Anterior cingulate cortex (tissue), 58 donors: ENCODE measurements at regions not wholly inside any gene's neighbourhood (a gene's known extent, or its start where the extent isn't known, plus 50 kb on each side); places are given as distances from the start of the nearest gene placed in this dataset.

Source experiments
- DNase-seq, 58 donors: peaks; one replicate each; lab custom pipeline; 2025; lab: John Stamatoyannopoulos, UW

DNA sequence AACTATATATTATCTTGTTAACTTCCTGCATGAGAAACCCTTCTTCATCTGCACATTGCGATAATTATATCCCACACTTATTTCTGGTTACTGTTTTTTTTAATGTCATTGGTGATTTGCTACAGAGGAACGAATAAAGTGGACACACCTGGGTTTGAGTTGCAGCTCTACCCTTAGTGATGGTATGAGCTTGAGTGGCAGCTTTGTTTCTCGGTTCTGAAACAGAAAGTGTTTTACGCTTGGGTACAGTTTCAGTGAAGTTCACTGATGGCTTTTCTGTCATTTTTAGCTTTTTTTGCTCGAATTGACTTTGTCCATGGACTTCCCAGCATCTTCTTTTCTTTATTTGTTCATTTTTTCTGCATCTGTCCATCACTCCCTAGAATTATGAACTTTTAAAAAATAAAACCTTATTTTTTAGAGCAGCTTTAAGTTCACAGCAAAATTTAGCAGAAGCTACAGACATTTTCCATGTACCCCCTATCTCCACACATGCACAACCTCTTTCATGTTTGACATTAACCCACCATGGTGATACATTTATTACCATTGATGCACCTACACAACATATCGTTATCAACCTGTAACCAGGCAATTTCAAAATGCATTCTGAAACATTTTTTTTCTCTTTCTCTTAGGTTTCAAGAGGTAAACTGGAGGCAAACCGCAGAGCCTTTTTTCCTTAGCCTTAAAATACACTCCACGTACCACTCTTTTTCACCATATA, 1041.6 kb upstream of the PRKX start:
- no peak for DNase-seq

DNA sequence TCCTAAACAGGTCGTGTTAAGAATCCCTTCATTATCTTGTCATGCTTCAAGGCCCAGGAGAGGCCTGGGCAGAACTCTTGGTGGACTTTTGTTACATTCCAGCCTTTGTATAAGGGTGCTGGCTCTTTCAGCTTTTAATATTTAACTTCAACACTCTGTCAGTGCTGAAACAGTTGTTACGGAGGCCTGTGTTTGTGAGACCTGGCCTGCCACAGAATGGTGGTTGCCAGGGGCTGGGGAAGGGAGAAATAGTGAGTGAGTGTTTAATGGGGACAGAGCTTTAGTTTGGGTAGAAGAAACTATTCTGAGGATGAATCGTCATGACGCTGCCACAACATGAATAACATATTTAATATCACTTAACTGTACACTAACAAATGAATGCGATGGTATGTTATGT, 1027.6 kb upstream of the PRKX start:
- DNase-seq = no peak

DNA sequence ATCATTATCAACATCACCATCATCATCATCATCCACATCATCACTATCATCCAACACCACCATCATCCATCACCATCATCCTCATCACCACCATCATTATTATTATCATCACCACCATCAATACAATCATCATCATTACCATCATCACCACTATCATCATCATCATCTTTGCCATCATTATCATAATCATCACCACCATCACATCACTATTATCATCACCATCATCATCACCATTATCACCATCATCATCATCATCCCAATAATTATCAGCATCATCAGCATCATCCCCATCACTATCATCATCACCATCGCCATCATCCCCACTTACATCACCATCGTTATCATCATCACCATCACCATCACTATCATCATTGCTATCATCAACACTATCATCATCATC, 1021.9 kb upstream of the PRKX start:
- DNase-seq = no peak

DNA sequence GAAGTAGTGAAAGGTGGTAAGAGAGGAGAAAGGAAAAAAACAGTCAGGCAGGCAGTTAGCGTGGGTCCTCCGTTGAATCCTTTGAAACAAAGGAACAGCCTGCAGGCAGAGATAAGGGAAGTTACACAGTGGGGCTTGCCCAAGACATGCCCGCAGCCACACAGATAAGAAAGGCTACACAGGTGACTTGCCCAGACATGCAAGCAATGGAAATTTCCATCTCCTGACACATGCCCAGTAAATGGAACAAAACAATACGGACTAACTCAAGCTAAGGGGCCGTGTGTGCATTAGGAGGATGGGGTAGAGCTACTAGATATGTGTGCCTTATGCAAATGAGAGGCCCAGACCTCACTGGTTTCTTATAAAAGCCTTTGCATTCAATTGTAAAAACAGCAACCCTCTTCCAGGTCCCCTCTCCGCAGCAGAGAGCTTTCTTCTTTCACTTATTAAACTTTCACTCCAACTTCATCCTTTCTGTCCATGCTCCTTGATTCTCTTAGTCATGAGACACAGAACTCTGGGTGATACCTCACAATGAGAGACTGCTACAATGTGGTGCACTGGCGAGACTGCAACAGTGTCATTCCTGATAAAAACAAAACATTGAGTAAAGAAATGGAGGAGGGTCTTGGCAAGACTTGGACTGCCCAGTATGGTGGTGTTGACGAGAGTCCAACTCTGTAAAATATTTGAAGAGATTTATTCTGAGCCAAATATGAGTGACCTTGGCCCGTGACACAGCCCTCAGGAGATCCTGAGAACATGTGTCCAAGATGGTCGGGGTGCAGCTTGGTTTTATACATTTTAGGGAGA, 997.4 kb upstream of the PRKX start:
- no peak for DNase-seq

DNA sequence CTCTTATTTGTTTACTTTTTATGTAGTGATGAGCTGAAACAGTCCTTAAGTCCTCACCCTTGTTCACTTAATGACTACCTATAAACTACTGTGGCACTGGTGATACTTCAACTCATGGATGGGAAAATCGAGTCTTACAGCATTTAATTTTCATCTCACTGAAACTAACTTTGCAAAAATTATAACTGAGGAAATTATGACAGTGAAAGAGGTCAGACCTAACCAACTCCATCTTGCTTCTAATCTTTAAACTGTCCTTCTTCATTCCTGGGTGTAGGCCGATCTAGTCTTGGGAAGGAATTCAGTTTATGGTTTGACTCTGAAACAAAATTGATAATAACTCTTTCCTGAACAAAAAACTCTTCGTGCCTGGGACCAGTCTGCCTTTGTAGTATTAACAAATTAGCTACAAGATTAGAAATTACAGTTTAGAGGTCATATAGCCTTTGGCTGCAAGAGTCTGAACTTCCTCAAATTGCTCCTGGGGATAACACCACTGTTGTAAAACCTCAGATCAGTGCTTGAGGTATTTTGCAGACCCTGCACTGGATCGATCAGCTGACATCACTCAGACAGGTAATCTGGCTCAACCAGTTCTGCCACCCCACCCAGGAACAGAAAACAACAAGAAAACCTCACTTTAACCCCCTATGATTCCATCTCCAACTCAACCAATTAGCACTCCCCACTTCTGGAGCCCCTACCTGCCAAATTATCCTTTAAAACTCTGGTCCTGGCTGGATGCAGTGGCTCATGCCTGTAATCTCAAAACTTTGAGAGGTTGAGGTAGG, 995.7 kb upstream of the PRKX start:
- DNase-seq = no peak

DNA sequence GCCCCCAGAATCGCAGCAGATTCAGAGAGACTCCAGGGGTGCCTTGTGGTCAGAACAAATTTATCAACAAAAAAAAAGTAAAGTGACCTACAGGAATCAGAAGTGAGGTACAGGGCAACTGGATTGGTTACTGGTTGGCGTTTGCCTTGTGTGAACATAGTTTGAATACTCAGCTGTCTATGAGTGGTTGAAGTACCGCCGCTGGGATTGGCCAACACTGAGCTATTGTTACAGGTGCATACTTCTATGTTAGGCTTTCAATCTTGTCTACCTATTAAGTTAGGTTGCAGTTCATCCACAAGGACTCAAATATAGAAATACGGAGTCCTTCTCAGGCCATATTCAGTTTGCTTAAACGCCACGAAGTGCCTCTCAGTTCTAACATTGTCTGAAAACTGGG, 993.5 kb upstream of the PRKX start:
- DNase-seq = no peak

DNA sequence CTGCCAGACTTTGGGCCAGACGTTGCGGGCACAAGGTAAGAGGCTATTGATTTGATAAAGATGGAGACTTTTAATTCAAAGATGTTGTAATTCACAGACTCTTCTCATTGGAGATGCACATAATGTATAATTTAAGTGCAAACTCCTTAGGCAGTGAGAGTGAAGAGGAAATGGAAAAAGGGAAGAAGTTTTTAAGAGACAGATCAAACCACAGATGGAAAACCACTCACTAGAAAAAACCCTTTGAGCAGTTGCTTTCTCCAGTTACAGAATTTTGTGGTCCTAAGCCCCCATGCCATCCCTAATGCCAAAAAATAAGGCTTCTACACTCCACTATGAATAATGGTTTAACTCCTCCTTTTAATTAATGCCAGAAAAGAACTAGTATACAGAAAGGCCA, 977.1 kb upstream of the PRKX start:
- no peak for DNase-seq

DNA sequence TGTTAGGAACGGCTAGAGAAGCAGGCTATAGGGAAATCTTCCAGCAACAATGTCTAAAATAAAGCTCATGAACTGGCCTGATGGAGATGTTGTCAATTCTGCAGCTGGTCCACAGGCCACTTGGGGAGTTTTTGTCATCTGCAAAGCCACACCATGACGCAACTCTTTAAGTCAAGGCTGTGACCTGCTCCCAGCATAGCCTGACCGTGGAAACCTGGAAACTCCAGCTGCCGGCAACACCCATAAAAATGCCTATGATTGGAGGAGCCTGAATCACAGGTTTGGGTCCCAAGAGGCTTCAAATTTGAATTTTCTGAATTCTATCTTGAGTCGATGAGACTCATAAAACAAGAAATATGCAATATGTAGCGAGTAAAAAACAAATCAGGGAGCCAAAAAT, 969.2 kb upstream of the PRKX start:
- no peak for DNase-seq

DNA sequence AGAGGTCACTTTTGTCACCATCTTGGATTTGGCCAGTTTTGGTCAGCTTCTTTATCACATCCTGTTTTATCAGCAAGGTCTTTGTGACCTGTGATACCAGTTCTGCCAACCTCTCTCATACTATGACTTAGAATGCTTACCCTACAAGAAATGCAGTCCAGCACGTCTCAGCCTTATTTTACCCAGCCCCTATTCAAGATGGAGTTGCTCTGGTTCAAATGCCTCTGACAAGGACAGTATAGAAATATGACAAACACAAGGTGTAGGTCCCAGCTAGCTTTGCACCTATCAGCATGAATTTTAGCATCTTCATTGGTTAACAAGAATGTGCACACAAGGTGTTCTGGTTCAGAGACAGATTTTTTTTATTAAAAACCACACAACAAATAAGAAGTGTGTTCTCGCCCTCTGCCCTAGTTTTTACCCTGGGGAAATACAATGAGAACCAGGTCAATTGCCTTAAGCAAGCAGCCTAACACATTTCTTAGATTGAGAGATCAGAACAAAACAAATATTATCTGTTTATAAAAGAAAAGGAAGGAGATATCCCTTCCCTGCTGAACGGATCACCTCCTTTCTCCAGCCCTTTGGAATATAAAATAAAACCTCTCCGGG, 962.3 kb upstream of the PRKX start:
- DNase-seq = no peak

DNA sequence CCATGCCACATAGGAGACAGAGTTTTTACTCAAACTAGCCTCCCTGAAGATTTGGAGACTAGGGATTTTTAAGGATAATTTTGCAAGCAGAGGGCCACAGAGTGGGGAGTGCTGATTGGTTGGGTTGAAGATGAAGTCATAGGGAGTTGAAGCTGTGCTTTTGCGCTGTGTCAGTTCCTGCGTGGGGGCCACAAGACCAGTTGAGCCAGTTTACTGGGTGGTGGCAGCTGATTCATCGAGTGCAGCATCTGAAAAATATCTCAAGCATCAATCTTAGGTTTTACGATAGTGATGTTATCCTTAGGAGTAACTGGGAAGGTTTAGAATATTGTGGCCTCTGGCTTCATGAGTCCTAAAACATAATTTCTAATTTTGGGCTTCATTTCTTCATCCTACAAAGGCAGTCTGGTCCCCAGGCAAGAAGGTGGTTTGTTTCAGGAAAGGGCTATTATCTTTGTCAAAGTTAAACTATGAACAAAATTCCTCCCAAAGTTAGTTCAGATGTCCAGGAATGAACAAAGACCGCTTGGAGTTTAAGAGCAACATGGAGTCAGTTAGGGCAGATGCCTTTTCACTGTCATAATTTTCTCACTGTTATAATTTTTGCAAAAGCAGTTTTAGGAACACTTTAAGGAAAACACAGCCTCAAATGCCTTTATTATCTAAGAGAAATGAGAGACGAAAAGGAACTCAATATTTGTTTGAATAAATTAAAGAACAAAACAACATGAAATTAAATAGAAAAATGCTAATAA, 960.8 kb upstream of the PRKX start:
- DNase-seq = no peak

DNA sequence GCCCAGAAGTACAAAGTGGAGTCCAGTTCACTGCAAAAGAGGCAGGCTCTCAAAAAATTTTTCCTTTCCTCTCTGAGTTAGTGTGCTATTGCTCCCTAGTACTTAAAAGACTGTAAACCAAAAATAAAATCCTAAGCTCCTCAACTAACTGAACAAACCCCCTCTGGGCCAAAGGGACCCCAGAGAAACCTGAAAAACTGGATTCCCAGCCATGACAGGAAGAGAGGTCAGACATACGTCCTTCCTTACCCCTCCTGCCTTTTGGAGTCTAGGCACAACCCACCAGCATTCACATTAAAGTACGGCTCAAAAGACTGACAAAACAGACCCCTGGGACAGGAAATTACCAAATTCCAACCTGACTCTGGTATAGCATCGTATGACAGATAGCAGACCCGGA, 957.9 kb upstream of the PRKX start:
- DNase-seq = no peak

DNA sequence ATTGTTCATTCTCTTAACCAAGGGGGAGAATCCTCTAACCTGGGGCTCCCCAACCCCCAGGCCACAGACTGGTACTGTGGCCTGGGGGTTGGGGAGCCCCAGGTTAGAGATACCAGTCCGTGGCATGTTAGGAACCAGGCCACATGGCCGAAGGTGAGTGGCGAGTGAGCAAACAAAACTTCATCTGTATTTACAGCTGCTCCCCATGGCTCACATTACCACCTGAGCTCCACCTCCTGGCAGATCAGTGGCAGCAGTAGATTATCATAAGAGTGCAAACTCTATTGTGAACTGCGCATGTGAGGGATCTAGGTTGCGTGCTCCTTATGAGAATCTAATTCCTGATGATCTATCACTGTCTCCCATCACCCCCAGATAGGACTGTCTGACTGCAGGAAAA, 957.2 kb upstream of the PRKX start:
- DNase-seq = no peak

DNA sequence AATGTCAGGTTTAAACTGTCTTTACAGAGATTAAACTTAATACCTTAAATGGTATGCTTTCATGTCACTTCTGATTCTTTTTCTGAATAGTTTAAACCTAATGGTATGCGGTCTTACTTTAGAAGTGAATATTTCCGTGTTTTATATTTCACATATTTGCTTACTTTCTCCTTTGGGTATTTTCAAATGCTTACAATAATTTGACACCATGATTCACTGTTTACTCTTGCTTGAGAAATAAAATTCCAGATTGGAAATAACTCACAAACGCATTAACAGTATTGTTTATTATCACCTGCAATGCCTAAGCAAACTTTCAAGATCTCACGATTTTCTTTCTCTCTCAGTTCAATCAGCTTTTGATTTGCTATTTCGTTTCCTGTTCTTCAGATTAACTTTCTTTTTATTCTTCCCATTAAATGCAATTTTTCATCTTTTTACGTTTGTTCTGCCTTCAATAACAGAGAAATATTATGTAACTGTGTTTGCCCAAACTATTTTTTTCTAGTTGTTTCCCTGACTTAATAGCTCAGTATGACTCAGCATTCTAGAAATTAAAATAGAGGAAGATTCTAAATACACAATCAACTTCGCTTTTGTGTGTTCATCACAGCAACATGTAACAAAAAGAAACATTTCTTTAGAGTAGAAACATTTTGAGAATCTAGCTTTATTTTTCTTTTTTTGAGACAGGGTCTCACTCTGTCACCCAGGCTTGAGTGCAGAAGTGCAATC, 955.5 kb upstream of the PRKX start:
- no peak for DNase-seq

DNA sequence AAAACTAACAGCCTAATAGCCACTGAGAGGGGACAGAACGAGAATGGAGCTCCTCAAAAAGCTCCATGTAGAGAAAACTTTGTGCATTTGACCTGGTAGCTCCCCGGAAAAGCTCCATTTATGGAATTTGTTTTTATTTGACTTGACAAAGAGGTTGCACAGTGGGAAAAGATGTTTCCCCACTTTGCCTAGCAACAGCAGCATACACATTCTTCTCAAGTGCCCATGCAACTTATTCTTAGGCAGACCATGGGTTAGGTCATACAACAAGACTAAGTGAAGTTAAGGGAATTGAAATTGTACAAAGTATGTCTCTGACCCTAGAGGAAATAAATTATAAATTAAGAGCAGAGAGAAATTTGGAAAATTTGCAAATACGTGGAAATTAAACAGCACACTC, 949.6 kb upstream of the PRKX start:
- no peak for DNase-seq

DNA sequence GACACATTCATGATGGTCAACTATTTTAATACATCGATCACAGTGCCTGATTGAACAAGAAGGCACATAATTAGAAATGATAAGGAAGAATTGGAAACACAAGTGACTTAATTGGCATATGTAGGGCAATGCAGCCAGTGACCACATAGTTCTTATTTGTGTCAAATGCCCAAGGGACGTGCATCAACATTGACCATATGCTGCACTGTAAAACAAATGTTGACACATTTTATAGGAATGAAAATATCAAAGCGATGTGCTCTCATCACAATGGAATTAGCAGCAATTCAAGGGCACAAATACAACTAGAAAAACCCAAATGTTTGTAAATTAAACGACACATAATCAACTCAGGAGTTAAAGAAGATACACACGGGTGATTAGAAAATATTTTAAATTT, 948.3 kb upstream of the PRKX start:
- no peak for DNase-seq

DNA sequence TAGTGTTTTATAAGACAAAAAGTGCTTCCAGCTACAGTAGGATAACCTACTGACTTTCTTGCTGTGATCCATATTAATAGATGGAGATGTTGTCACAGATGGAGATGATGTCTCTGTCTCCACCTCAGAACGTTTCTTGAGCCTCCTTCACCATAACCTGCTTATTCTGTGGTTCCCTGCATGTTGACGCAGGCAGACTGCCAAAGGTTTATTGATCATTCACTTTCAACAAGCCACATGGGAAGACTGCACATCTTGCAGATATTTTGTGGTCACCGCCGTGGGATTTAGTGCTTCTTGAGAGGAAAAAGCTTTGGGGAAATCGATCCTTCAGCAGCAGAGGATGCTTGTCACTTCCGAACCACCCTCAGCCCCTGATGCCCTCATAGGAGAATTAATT, 943.0 kb upstream of the PRKX start:
- DNase-seq = no peak

DNA sequence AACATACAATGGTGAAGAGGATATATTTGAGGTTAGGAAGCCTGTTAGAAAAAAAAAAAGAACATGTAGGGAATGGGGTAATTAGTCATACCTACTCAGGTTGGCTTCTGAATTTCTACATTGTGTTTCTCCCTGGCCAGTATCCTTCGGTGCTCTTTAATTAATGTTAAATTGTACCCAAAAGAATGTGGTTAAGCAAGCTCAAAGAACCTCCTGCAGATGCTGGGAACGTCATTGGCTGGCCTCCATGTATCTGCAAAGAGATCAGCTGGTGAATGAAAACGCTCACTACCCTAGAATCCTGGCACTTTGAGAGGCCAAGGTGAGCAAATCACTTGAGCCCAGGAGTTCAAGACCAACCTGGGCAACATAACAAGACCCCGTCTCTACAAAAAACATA, 942.3 kb upstream of the PRKX start:
- DNase-seq = no peak

DNA sequence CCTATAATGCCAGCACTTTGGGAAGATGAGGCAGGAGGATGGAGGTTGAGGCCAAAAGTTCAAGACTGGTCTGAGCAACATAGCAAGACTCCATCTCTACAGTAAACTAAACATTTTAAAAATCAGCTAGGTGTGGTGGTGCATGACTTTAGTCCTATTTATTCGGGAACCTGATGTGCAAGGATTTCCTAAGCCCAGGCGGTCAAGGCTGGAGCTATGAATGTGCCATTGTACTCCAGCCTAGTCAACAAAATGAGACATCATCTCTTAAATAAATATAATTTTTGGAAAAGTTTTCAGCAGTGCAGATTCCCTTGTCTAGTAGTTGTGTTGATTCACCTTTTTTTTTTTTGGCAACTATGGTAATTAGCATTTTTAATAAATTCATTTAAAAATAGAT, 928.7 kb upstream of the PRKX start:
- DNase-seq = no peak

DNA sequence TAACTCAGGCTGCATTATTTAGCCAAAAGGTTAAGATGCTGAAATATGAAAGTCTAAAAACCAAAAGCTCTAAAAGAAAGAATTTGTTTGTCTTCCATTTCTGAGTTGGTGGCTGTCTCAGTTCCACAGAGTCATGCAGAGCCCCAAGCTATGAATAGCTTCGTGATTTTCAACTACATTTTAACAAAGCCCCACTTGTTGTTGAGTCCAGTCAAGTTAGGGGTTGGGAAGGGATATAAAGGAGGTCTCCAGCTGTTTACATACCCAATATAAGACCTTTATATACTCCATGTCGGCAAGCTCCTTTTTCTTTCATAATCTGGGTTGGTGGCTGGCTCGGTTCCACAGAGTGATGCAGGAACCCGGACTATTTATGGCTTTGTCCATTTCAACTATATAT, 924.6 kb upstream of the PRKX start:
- no peak for DNase-seq

DNA sequence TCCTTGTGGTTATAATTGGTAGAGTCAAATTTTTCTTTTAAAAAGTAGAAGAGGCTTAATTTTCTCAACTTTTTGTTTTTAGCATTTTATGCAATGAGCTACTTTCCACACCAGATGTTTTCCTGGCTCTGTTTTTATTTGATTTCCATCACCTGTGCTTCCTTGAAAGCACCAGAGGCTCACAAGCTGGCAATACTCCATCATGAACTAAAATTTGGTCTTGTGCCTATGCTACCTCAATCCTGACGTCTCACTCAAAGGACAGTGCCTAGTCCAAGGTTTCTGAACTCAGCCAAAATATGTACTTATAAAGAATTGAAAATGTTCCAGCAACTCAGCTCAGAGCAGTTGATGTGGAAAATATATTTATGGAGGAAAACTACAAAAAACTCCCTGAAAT, 914.0 kb upstream of the PRKX start:
- no peak for DNase-seq
